ENCODE measurements at regions not wholly inside any gene's neighbourhood (a gene's known extent, or its start where the extent isn't known, plus 50 kb on each side); places are given as distances from the start of the nearest gene placed in this dataset.

DNA sequence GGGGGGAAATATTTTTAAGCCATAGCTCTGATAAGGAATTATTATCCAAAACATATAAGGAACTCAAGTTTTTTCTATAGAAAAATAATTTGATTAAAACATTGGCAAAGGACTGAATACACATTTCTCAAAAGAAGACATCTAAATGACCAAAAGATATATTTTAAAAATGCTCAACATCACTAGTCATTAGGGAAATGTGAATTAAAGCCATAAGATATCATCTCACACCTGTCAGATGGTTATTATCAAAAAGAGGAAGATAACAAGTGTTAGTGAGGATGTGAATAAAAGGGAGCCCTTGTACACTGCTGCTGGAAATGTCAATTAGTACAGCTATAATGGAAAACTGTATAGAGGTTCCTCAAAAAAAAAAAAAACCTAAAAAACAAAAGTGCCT lies 425.0 kb downstream of the DYNC2H1 start:
- TF ChIP-seq, protein P1, sequence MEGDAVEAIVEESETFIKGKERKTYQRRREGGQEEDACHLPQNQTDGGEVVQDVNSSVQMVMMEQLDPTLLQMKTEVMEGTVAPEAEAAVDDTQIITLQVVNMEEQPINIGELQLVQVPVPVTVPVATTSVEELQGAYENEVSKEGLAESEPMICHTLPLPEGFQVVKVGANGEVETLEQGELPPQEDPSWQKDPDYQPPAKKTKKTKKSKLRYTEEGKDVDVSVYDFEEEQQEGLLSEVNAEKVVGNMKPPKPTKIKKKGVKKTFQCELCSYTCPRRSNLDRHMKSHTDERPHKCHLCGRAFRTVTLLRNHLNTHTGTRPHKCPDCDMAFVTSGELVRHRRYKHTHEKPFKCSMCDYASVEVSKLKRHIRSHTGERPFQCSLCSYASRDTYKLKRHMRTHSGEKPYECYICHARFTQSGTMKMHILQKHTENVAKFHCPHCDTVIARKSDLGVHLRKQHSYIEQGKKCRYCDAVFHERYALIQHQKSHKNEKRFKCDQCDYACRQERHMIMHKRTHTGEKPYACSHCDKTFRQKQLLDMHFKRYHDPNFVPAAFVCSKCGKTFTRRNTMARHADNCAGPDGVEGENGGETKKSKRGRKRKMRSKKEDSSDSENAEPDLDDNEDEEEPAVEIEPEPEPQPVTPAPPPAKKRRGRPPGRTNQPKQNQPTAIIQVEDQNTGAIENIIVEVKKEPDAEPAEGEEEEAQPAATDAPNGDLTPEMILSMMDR (tag by site-specific recombination; IDR thresholded peaks at IDR 0.05) = no peak
- TF ChIP-seq ZNF24 (tag by site-specific recombination; IDR thresholded peaks at IDR 0.05) = no peak
- TF ChIP-seq REPIN1 (tag by site-specific recombination; IDR thresholded peaks at IDR 0.05; ENCODE audit: low read depth) = no peak
- no peak for TF ChIP-seq HOXC10 (CRISPR knock-in tag; IDR thresholded peaks at IDR 0.05)
- no peak for TF ChIP-seq ZNF670 (tag by site-specific recombination; IDR thresholded peaks at IDR 0.05; ENCODE audit: low read depth)
- TF ChIP-seq, protein P2, sequence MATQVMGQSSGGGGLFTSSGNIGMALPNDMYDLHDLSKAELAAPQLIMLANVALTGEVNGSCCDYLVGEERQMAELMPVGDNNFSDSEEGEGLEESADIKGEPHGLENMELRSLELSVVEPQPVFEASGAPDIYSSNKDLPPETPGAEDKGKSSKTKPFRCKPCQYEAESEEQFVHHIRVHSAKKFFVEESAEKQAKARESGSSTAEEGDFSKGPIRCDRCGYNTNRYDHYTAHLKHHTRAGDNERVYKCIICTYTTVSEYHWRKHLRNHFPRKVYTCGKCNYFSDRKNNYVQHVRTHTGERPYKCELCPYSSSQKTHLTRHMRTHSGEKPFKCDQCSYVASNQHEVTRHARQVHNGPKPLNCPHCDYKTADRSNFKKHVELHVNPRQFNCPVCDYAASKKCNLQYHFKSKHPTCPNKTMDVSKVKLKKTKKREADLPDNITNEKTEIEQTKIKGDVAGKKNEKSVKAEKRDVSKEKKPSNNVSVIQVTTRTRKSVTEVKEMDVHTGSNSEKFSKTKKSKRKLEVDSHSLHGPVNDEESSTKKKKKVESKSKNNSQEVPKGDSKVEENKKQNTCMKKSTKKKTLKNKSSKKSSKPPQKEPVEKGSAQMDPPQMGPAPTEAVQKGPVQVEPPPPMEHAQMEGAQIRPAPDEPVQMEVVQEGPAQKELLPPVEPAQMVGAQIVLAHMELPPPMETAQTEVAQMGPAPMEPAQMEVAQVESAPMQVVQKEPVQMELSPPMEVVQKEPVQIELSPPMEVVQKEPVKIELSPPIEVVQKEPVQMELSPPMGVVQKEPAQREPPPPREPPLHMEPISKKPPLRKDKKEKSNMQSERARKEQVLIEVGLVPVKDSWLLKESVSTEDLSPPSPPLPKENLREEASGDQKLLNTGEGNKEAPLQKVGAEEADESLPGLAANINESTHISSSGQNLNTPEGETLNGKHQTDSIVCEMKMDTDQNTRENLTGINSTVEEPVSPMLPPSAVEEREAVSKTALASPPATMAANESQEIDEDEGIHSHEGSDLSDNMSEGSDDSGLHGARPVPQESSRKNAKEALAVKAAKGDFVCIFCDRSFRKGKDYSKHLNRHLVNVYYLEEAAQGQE (tag by site-specific recombination; IDR thresholded peaks at IDR 0.05) = no peak
- TF ChIP-seq ZBTB8A (tag by site-specific recombination; IDR thresholded peaks at IDR 0.05) = no peak
- no peak for TF ChIP-seq ZNF660 (tag by site-specific recombination; IDR thresholded peaks at IDR 0.05)
- TF ChIP-seq ZBTB20 (tag by site-specific recombination; IDR thresholded peaks at IDR 0.05) = no peak

Measured in HEK293 (cell line).